ENCODE measurements at regions not wholly inside any gene's neighbourhood (a gene's known extent, or its start where the extent isn't known, plus 50 kb on each side); places are given as distances from the start of the nearest gene placed in this dataset.
"Not testable (repeated sequence)": the region's sequence is repeated elsewhere in the genome, so short reads cannot be mapped to it uniquely, and the experiment has no call there.

DNA sequence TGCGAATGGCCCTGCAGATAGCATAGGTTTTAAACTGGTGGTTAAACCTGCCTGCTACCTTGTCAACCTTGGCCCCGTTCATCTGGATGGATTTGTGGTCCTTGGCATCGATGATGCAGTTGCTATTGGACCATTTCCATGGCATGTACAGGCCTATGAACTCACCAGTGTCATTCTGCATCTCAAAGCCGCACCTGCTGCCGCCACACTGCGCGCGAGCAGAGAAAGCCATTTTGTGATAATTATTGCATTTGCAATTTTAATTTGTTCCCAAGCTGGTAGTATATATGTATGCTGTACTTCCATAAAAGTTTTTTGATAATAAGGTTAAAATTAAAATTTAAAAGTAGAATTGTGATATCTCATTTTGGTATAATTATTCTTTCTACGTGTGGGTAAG lies 94.8 kb upstream of the UXS1 start:
- no peak for DNase-seq

GRCh38 chr2:106285237-106285829 lies 91.2 kb upstream of the UXS1 start:
- no peak for DNase-seq

- no peak for DNase-seq
Observed at GRCh38 chr2:106284691-106285202, 90.6 kb upstream of the UXS1 start.

- DNase-seq = no peak
Observed at GRCh38 chr2:106284255-106284654, 90.2 kb upstream of the UXS1 start.

GRCh38 chr2:106283228-106284152 lies 89.4 kb upstream of the UXS1 start:
- not testable (repeated sequence) for DNase-seq

DNA sequence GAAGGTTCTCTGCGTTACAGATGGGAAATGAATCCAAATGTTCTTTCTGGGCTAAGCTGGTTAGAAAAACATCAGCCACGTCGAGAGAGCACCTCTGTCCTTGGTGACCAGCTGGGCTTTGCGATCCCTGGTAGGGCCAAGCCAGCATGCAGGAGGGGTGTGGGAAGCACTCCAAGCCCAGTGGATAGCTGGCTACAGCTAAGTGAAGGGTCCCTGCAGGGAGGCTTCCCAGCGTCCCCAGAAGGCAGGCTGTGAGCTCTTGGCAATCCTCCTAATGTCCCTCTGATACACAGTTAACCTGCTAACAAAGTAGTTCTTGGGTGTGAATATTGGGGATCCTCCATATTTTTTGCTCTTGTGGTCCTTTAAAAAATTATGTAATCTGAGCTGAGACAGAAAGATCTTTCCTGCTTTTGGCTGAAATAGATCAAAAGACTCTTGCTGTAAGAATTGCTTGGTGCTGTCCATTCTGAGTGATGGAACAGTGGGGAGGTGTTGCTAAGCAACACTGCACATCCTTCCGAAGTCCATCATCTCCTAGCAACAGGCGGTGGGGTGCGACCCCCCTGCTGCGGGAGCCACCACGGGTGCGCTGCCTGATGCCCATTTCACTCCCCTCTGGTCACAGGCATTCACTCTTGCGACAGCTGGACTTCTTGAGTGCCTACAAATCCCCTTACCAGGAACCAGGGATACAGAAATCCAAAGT lies 88.5 kb upstream of the UXS1 start:
- no peak for DNase-seq

DNA sequence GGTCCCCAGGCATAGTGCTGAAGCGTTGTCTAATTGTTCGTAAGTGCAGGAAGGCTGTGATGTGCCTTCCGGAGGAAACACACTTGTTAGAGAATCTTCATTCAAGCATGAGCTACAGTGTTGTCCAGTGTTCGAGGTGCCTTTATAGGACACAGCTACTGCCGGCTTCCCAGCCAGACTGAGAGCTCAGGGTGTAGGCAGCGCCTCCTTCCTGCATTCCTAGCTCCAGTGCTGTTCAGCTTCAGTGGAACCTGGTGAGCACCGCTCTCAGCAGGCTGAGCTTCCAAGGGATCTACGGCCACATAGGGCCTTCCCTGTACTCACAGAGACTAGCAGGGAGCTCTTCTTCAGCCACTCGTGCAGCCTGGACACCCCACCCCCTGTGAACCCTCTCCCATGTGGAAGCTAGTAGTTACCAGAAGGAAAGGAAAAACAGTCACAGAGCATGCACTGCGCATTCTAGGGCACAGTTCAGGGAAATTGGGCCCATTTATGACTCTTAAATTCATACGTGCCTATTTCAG lies 87.9 kb upstream of the UXS1 start:
- DNase-seq = not testable (repeated sequence)

- DNase-seq = no peak
Observed at GRCh38 chr2:106280722-106281446, 86.8 kb upstream of the UXS1 start.

DNA sequence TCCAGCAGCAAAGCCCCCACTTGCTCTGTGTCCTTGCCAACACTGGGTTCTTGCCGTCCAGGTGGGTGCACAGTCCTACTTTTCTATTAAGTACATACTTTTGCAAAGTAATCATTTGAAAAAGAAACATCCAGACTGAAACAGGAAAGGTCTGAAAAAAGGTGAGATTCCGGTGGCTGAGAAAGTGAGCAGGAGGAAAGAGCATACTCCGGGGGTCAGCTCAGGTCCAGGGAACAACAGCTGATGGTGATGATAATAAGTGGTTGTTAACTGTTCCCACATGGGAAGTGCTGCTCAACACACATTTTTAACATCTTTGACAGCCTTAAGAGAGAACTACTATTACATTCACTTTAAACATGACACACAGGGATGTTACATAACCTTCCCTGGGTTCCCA lies 86.1 kb upstream of the UXS1 start:
- no peak for DNase-seq

- DNase-seq = no peak
Observed at GRCh38 chr2:106278112-106278876, 84.2 kb upstream of the UXS1 start.

- no peak for DNase-seq
Observed at GRCh38 chr2:106277426-106277825, 83.3 kb upstream of the UXS1 start.

GRCh38 chr2:106275971-106276370 lies 81.9 kb upstream of the UXS1 start:
- no peak for DNase-seq

GRCh38 chr2:106274668-106275067 lies 80.6 kb upstream of the UXS1 start:
- DNase-seq = no peak

DNA sequence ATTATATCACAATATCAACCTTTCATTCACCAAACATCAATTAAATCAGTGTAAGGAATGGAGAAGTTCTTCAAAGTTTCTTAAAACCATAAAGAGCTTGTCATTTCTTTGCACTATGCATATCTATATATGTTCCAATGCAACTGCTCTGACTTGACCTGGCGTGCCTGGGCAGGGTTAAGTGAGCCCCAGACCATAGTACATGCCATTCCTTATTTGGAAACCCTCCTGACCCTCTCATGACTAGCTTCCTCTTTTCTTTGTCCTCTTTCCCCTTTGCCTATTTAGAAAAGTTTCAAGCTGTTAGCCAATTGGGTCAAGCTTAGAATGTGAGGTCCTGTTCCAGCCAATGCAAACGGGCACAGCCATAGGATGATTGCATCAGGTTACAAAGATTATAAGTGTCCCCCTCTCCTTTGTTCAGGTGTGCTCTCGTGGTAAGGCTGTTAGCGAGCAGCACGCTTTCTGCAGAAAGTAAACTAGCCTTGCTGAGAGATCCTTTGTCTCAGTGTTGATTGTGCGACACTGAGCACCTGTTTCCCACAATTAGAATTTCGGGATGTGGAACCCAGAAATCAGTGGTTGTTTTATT lies 78.2 kb upstream of the UXS1 start:
- DNase-seq = no peak

GRCh38 chr2:106270471-106270891 lies 76.4 kb upstream of the UXS1 start:
- DNase-seq = no peak

DNA sequence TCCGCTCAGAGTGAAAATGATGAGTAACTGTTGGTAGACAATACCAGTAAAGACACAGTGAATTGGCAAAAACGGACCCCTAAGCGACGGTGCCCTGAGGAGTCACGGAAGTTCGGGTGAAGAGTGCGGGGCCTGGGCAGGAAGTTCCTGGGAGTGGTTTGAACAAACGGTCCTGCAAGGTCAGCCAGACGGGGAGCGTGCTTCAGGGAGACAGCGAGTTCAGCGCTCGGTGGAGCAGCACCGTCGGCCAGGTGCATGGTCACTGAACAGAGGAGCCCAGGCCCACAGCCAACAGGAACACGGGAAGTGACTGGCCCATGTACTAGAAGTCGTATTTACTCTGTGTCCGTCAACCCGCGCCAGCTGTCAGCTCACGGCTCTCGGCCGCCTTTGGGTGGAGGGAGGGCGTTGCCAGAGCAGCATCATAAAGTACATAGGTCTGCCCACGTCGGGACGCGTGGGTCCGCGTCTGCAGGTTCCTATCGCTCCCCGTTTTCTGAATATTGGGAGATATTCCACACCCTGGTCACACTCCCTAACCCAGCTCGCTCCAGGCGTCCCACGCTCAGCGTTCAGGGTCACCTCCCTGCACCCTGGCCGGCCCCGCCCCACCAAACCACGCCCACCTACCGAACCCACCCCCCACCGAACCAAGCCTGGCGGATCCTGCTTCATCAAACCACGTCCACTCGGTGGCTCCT lies 75.6 kb upstream of the UXS1 start:
- DNase-seq = peak; percentile 87

DNA sequence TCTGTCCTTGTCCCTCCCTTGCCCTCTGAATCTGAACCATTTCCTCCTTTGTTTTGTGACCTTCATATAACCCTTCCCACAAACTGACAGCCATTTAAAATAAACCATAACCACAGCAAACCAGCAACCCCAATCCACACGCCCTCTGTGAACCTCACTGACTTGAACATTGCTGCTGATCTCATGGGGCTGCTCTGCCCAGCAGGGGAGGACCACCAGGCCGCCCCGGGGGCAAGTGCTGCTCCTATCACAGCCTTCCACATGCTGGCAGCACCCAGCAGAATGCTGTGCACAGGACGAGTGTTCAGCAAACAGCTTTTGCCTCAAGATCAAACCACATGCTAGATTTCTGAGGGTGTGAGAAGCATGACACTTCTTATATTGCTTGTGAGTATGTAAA lies 73.9 kb upstream of the UXS1 start:
- no peak for DNase-seq

DNA sequence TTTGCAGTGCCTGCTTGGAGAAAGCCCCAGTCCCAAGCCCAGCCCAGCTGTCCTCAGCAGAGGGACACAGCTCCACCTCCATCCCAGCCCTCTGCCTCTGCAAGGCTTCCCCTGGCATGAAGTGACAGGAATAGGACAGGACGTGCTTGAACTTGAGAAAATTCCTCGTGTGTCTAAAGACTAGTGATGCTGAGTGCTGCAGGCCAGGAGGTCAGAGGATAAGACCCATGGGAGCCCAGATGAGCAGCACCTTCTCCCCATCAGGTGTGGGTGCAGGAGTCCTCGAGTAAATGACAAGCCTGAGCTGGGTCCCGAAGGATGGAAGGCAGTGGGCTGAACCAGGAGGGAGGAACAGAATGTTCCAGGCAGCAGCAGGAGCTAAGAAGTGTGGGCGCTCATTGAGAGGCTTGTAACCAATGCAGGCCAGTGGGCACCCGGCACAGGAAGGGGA lies 67.8 kb upstream of the UXS1 start:
- no peak for DNase-seq

- not testable (repeated sequence) for DNase-seq
Observed at GRCh38 chr2:106258859-106259258, 64.8 kb upstream of the UXS1 start.

GRCh38 chr2:106257830-106258229 lies 63.7 kb upstream of the UXS1 start:
- no peak for DNase-seq

DNA sequence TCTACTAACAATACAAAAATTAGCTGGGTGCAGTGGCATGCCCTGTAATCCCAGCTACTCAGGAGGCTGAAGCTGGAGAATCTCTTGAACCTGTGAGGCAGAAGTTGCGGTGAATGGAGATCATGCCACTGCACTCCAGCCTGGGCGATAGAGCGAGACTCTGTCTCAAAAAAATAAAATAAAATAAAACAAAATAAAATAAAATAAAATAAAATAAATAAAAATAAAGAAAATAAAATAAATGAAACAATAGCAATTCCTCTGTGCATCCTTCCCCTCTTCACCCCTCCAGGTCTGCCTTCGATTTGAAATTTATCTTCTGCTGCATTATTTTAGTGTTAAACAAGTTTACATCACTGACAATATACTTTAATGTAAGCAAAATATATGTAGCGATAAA lies 63.0 kb upstream of the UXS1 start:
- DNase-seq = no peak

Measured in NCI-H2029 treated with DMSO at 0.1 percent for 48 hours (cell line).